ENCODE measurements at regions not wholly inside any gene's neighbourhood (a gene's known extent, or its start where the extent isn't known, plus 50 kb on each side); places are given as distances from the start of the nearest gene placed in this dataset.

DNA sequence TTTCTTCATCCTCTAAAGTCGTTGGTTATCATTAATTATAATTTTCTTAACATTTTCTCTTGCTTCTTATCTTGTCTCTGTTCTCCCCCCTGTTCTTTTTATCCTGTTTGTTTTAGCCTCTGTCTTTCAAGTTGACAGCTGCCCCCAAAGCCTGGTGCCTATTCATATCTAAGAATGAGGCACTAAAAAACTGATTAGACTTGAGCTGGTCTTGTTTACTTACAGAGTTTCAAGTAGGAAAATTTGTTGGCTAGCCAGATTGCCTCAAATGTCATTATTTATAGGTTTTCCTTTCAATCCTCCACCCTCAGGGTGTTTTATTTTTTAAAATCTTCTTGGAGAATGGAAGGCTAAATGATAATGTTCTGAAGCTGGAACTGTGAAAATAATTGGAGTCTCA, 236.0 kb downstream of the UTP18 start:
- no peak for DNase-seq

DNA sequence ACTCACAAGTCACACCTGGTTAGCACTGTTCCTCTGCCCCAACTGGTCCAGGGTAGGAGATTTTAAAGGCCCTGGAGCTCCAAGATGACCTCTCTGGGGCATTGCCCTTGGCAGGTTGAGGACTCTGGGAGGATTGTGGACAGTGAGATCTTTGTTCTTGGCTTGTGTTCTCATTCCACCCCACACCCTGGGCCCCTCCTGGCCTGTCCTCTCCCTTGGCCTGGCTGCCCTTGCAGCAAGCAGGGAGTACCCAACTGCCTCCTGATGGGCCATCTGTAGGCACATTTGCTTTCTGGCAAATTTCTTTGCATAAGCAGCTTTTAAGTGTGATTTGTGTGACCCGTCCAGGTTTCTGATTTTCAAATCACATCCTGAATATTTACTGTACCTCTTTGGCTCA, 239.6 kb downstream of the UTP18 start:
- DNase-seq = no peak

GRCh38 chr17:51500454-51500853, 240.1 kb downstream of the UTP18 start:
- no peak for DNase-seq

- DNase-seq = no peak
Measured at GRCh38 chr17:51505450-51505849, 245.1 kb downstream of the UTP18 start.

- no peak for DNase-seq
Measured at GRCh38 chr17:51507444-51507843, 247.1 kb downstream of the UTP18 start.

GRCh38 chr17:51508048-51508447, 247.7 kb downstream of the UTP18 start:
- DNase-seq = no peak

DNA sequence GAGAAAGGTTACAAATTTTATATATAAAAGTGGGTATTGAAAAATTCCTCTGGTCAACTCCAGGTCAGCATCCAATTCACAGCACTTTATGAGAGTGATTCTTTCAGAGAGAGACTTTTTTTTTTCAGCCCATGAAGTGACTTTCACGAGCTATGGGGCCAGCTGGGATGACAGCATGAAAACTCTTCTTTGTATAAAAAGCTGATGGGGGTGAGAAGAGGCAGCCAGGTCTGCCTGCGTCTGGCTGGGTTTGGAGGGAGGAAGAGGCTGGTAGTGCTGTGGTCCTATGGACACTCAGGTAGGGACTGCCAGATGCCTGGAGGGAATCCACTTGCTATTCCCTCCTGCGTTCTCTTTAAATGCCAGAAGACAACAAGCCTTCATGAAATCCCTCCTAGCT, 250.6 kb downstream of the UTP18 start:
- no peak for DNase-seq

DNA sequence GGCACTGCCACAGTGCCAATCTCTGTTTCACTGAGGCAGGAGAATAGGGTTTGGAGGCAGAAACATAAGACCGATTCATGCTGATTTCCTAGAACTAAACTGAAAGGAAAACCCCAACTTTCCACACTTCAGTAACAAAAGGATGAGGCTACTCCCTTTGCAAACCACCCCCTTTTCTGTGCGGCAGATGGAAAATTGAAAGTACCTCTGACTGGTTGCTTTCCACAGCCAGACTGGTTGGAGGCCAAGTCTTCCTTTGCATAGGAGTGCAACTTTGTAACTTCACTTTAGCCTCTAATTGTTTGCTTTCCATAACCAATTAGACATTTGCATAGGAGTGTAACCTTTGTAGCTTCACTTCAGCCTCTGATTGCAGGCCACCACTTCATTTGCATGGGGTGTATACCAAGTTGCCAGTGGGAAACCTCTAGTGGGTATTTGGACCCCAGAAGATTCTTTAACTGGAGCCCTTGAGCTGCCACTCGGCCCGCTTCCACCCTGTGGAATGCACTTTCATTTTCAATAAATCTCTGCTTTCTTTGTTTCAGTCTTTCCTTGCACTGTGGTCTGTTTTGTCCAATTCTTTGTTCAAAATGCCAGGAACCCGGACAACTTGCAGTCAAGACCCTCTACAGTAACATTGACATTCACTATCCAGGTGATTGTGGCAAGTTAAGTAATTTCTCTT, 252.0 kb downstream of the UTP18 start:
- no peak for DNase-seq

- DNase-seq = no peak
Measured at GRCh38 chr17:51516924-51517323, 256.6 kb downstream of the UTP18 start.

- DNase-seq = no peak
Measured at GRCh38 chr17:51524524-51524923, 264.2 kb downstream of the UTP18 start.

GRCh38 chr17:51526507-51526906, 266.2 kb downstream of the UTP18 start:
- no peak for DNase-seq

- no peak for DNase-seq
Measured at GRCh38 chr17:51527225-51527982, 267.1 kb downstream of the UTP18 start.

DNA sequence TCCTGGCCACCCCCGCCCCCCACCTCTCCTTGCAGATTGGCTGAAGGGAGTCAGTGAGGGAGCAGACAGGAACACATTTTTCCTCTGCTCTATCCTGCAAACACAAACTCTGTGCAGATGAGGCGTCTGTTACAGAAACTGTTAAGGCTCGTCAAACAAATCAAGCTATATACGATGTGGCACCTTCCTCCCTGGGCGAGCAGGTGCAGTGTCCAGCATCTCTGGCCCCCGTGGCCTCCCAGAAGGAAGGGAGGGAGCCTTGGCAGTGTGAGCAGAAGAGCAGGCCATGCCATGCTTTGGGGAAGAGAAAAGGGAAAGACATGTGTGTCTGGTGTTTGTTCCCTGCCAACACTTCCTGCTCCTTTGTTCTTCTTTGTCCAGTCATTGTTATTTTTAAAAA, 267.8 kb downstream of the UTP18 start:
- DNase-seq = no peak

DNA sequence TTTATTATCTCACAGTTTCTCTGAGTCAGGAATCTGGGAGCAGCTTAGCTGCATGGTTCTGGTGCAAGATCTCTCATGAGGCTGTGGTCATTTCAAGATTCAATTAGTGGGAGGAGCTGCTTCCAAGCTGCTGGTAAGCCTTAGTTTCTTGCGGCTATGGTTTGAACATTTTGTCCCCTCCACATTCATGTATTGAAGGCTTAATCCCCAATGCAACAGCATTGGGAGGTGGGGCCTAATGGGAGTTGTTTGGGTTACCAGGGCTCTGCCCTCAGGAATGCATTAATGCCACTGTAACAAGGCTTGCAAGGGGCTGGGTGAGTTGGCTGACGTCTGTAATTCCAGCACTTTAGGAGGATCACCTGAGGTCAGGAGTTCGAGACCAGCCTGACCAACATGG, 272.9 kb downstream of the UTP18 start:
- DNase-seq = no peak

DNA sequence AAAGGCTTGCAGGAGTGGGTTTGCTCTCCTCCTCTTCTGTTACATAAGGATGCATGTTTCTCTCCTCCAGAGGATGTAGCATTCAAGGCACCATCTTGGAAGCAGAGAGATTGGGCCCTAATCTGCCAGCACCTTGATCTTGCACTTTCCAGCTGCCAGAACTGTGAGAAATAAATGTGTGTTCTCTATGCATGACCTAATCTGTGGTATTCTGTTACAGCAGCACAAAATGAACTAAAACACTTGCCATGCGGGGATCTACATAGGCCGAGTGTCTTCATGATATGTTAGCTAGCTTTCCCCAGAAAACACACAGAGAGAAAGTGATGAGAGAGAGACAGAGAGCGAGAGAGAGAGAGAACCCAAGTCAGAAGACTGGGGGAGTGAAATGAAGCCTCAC, 273.5 kb downstream of the UTP18 start:
- DNase-seq = no peak

- no peak for DNase-seq
Measured at GRCh38 chr17:51536627-51537026, 276.3 kb downstream of the UTP18 start.

GRCh38 chr17:51537996-51538550, 277.7 kb downstream of the UTP18 start:
- DNase-seq = no peak

GRCh38 chr17:51540151-51540550, 279.8 kb downstream of the UTP18 start:
- DNase-seq = no peak

DNA sequence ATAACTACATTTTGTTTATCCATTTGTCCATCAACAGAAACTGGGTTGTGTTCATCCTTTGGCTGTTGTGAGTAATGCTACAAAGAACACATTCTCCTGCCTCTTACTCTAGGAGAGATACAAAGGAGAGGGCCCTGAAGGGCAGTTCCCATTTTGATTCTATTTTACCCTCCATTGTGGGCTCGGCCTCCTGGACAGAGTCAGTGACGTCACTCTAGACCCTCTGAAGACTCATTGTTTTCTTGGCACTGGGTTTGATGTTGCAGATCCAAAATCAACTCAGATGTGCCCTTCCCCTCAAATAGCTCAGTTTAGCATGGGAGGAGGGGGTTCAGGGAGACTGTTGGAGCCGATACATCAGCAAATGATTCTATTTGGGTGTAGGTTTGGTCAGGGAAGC, 280.9 kb downstream of the UTP18 start:
- DNase-seq = no peak

GRCh38 chr17:51546114-51546513, 285.8 kb downstream of the UTP18 start:
- no peak for DNase-seq

DNA sequence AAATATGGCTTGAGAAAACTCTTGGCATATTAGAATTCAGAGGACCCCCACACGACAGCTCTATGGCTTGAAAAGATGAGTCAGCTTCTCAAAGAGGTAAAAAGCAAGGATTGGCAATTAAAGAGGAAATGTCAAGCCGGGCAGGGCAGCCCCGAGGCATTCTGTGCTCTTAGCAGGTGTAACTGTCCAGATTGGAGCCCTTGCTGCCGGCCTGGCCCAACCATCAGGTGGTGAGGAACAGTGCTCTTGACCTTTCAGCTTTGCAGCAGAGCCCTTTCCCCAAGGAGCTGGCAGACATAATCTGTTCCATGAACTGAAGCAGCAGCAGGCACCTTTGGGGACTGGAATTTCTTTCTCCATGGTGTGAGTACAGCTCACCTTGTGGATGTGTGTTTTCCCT, 287.8 kb downstream of the UTP18 start:
- DNase-seq = no peak

GRCh38 chr17:51555153-51555552, 294.8 kb downstream of the UTP18 start:
- no peak for DNase-seq

- no peak for DNase-seq
Measured at GRCh38 chr17:51559778-51560177, 299.4 kb downstream of the UTP18 start.

GRCh38 chr17:51560398-51560797, 300.1 kb downstream of the UTP18 start:
- DNase-seq = no peak
